ENCODE measurements at regions not wholly inside any gene's neighbourhood (a gene's known extent, or its start where the extent isn't known, plus 50 kb on each side); places are given as distances from the start of the nearest gene placed in this dataset.
"Not testable (repeated sequence)": the region's sequence is repeated elsewhere in the genome, so short reads cannot be mapped to it uniquely, and the experiment has no call there.

DNA sequence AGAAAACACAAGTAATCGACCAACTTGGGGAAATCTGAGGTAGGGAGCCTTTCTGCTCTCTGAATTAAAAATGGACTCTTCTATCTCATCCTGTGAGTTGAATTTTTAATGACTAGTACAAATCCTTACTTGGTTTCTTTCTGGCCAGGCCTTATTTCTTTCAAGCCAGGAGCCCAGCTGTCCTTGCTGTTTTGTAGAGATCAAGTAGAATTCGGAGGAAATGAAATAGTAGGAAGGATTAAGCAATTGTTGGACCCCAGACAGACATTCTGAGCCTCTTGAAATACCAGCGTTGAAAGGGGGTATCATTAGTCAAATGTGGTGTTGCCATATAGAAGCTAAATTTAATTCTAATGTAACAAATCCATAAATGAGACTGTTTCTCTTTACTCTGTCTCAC lies 53.7 kb upstream of the SMIM15 start:
- no peak for DNase-seq

DNA sequence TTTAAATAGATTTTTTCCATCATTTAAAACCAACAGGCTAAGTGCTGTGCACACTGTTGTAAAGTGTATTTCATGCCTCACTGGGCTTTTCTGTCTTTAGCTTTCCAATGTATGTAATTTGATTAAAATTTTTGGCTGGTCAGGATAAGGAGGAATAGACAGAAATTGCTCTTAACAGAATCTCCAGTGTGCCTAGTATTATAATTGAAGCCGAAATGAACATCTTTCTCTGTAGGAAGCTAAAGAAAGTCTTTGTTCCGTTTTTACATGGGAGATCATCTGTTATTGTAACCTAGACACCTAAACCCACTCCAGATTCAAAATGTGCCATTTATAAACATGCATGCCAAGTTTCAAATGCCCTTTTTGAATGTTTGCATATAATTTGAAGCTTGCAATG lies 54.5 kb upstream of the SMIM15 start:
- no peak for DNase-seq

GRCh38 chr5:61217214-61217613 lies 54.9 kb upstream of the SMIM15 start:
- DNase-seq = no peak

- DNase-seq = no peak
Observed at GRCh38 chr5:61228229-61228628, 66.0 kb upstream of the SMIM15 start.

- no peak for DNase-seq
Observed at GRCh38 chr5:61228691-61229280, 66.5 kb upstream of the SMIM15 start.

GRCh38 chr5:61229416-61229815 lies 67.1 kb upstream of the SMIM15 start:
- no peak for DNase-seq

DNA sequence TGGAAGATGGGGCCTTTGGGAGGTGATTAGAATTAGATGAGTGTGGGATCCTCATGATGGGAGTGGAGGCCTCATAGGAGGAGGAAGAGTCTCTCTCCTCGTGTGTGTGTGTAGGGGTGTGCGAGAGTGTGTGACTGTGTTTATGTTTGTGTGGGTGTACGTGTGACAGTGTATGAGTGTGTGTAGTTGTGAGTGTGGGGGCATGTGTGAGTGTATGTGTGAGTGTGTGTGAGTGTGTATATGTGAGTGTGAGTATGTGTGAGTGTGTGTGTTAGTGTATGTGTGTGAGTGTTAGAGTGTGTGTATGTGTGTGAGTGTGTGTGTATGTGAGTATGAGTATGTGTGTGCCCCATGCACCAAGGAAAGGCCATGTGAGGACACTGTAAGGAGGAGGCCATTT lies 68.2 kb upstream of the SMIM15 start:
- no peak for DNase-seq

- no peak for DNase-seq
Observed at GRCh38 chr5:61231813-61232212, 69.5 kb upstream of the SMIM15 start.

DNA sequence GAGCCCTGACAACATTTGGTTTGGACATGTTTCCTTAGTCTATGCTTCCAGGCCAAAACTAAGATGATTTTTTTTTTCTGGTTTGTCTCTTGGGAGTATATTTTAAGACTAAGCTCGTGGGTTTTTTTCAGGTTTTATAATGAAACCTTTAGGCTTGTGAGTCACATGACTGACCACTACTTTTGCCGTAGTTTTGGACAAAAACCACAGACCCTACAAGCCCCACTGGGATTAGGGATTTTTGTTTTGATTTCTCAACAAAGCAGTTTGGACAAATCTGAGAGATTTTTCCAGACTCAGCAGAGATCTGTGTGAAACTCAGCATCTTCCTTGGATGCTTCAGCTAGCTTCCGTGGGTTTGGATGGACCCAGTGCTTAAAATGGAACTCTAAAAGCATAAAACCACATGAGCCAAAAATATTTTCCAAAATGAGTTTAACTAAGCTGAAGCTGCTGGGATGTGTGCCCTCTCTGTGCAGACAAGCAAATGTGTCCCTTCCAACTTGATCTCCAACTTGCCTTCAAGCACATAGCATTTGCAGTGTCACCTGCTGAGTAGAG lies 70.3 kb upstream of the SMIM15 start:
- no peak for DNase-seq

- no peak for DNase-seq
Observed at GRCh38 chr5:61234019-61234418, 71.8 kb upstream of the SMIM15 start.

DNA sequence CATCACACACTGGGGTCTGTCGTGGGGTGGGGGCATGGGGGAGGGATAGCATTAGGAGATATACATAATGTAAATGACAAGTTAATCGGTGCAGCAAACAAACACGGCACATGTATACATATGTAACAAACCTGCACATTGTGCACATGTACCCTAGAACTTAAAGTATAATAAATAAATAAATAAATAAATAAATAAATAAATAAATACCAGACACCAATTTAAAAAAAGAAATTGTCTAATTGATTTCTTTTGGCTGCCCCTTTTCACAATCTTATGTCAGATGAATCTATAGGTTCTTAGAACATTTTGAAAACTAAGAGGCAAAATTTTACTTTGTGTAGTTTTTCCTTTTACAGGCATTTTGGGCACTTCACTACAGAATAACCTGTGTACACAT lies 74.4 kb upstream of the SMIM15 start:
- DNase-seq = not testable (repeated sequence)

DNA sequence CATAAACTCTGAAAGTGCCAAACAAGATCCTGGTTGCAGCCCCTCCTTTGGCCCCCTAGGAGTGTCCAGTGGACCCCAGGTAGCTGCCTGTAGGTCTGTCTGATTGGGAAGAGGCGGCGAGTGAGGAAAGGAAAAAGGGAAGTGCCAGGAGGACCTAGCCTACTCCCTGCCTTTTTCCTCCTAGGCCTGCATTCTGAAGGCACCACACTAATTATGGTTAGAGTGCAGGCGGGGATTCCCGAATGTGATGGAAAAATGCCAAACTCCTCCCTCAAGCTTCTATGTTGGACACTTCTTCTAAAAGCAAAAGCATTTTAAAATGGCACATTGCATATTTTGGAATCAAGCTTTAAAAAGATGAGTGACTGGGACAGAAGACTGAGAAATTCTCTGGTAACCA lies 83.2 kb upstream of the SMIM15 start:
- DNase-seq = no peak

GRCh38 chr5:61245936-61246335 lies 83.7 kb upstream of the SMIM15 start:
- no peak for DNase-seq

DNA sequence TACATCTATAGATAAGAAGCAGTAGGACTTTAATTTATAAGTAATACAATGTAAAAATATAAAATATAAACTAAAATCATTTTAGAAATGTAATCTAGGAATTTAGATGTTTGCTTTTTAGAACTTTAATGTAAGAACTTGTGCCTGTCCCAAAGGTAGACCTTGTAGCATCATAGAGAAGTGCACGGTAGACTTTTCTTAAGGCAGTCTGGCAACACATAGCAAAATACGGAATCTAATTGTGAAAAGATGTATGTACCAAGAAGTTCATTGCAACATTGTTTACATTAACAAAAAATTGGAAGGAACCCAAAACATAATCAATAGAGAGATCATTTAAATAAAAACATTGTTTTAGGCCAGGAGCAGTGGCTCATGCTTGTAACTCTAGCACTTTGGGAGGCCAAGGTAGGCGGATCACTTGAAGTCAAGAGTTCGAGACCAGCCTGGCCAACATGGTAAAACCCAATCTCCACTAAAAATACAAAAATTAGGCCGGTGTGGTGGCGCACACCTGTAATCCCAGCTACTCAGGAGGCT lies 84.6 kb upstream of the SMIM15 start:
- no peak for DNase-seq

DNA sequence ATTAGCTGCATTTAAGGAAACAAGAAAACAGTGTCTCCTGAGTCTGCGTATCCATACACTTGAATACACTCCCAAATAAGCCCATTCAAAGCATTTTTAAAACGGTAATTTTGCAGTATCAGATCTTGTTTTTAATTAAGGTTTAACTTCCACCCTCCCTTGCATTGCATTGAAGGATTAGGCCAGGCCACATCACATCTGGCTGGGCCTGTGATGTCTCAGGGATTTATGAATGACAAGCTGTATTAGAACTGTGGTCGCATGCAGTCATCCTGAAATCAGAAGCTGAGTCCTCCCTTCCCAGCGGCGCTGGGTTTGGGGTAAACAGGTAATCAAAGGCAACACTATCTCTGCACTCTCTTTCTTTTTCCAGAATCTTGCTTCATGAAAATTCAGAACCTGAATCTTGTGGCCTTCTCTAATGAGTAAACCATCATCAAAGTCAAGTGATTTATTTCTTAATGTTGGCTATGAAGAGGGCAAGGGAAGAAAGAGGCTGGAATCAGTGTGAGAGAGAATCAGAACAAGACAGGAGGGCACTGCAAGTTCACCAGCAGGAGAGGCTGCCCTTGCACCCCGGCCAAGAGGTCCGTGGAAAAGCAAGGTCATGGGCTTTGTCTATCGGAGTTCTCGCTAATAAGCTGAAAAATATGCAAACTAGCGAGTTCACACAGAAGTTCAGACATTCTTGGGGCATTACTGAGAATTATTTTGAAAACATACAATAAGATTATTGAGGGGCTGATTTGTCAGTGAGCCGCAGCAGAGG lies 80.0 kb upstream of the ZSWIM6 start:
- no peak for DNase-seq

DNA sequence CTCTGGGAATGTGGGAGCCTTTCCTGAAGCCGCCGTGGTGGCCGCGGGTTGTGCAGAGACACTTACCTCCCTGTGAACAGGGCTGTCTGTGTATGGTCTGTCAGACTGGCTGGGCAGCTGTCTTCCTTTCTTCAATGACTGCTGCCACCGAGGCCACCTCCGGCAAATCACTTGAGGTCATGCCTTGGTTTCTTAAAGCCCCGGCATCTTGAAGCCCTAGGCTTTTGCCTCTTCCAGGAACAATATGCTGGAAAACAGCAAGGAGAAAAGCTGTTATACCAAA lies 79.5 kb upstream of the ZSWIM6 start:
- no peak for DNase-seq

- no peak for DNase-seq
Observed at GRCh38 chr5:61253547-61253946, 78.5 kb upstream of the ZSWIM6 start.

GRCh38 chr5:61254969-61255555 lies 77.0 kb upstream of the ZSWIM6 start:
- DNase-seq = no peak

DNA sequence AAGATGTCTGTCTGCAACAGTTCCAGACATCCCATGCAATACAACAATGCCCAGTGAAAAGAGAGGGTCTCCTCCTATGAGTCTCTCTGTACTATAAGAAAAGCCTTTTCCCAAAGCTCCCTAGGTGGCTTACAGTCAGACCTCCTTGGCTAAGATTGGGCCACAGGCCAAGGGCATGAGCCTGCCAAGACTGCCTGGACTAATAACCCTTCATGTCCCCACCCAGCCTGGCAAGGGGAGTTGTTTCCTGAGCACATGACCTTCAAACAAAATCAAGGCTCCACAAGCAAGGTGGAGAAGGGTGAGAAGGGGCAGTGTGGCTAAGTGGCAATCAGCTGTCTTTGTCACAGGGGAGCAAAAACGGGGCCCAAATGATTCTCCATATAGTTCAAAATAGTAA lies 75.6 kb upstream of the ZSWIM6 start:
- DNase-seq = no peak

DNA sequence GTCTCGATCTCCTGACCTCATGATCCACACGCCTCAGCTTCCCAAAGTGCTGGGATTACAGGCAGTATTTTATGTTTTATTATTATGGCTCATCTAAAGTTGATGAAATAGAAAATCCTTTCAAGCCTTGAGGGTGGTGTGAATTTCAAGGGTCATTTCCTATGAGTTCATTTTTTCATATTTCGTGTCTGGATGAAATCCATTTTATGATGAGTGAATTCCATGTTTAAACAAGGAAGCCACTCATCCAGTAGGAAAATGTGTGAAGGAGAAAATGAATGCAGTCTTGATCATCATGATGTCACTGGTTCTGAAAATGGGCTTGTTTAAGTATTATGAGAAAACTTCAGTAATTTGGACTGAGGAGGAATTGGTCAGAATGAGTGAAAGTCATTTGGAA lies 74.6 kb upstream of the ZSWIM6 start:
- no peak for DNase-seq

- no peak for DNase-seq
Observed at GRCh38 chr5:61261136-61261535, 70.9 kb upstream of the ZSWIM6 start.

DNA sequence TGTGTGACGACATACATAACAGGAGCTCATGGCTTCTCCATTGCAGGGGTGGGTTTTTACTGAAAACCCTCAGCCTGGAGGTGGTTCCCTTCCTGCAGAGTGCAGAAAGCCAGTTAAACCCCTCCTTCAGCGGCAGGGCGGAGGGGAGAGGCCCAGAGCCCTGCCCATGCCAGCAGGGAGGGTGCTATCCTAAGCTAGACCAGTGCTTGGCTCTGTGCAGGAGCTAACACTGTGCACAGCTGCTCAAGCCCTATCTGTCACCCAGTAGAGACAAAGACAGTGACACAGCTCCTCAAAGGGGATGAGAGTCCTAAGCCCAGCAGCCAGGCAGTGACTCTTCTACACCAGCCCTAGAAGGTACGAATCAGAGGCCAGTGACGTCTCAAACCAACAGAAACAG lies 70.0 kb upstream of the ZSWIM6 start:
- DNase-seq = no peak

GRCh38 chr5:61263072-61263471 lies 69.0 kb upstream of the ZSWIM6 start:
- DNase-seq = no peak

- DNase-seq = no peak
Observed at GRCh38 chr5:61263561-61264272, 68.3 kb upstream of the ZSWIM6 start.
